OCI-LY1 (cell line): ENCODE measurements at regions not wholly inside any gene's neighbourhood (a gene's known extent, or its start where the extent isn't known, plus 50 kb on each side); places are given as distances from the start of the nearest gene placed in this dataset.
"Not testable (repeated sequence)": the region's sequence is repeated elsewhere in the genome, so short reads cannot be mapped to it uniquely, and the experiment has no call there.

Experiments
- H2AFZ ChIP-seq: fragments of 200-600 bp; sonication (generic), shearing (Covaris generic); 2 replicates; pipeline ENCODE4 v1.6.0; 2014; ENCODE audit warnings: antibody characterized with exemption, mild to moderate bottlenecking, low read length
- H3F3A ChIP-seq: fragments of 200-600 bp; sonication (generic), shearing (Covaris generic); 2 replicates; pipeline ENCODE4 v1.6.0; 2014; ENCODE audit warnings: mild to moderate bottlenecking, antibody characterized with exemption, low read length, moderate library complexity; ENCODE audit not compliant: insufficient read depth
- H3K27ac ChIP-seq: fragments of 200-600 bp; sonication (generic); 2 replicates; pipeline ENCODE4 v1.5.1; 2014; ENCODE audit warnings: low read length, mixed run types, mild to moderate bottlenecking, low read depth; ENCODE audit not compliant: poor library complexity, severe bottlenecking
- H3K27me3 ChIP-seq: fragments of 200-600 bp; sonication (generic); 2 replicates; pipeline ENCODE4 v1.6.0; 2014; ENCODE audit warnings: antibody characterized with exemption, mild to moderate bottlenecking, low read length, moderate library complexity; ENCODE audit not compliant: insufficient read depth
- H3K36me3 ChIP-seq: fragments of 200-600 bp; sonication (generic); 2 replicates; pipeline ENCODE4 v1.6.1; 2014; ENCODE audit warnings: mild to moderate bottlenecking, antibody characterized with exemption, low read length, moderate library complexity, mixed read lengths; ENCODE audit not compliant: insufficient read depth
- H3K4me1 ChIP-seq: fragments of 200-600 bp; sonication (generic); 2 replicates; pipeline ENCODE4 v1.5.1; 2014; ENCODE audit warnings: mild to moderate bottlenecking, low read length, moderate library complexity; ENCODE audit not compliant: insufficient read depth, severe bottlenecking
- H3K4me2 ChIP-seq: fragments of 200-600 bp; sonication (generic), shearing (Covaris generic); 2 replicates; pipeline ENCODE4 v1.6.1; 2014; ENCODE audit warnings: low read length
- H3K4me3 ChIP-seq: fragments of 200-600 bp; sonication (generic); 2 replicates; pipeline ENCODE4 v1.5.1; 2014; ENCODE audit warnings: low read length, low read depth, mild to moderate bottlenecking, mixed read lengths; ENCODE audit not compliant: poor library complexity, severe bottlenecking
- H3K79me2 ChIP-seq: fragments of 200-600 bp; shearing (Covaris generic); 2 replicates; pipeline ENCODE4 v1.6.1; 2016; ENCODE audit warnings: mixed run types, low read length, mixed read lengths; ENCODE audit not compliant: insufficient read depth
- H3K9ac ChIP-seq: fragments of 200-600 bp; sonication (generic), shearing (Covaris generic); 2 replicates; pipeline ENCODE4 v1.6.1; 2014; ENCODE audit warnings: mild to moderate bottlenecking, low read length, mixed read lengths
- H3K9me2 ChIP-seq: fragments of 200-600 bp; sonication (generic), shearing (Covaris generic); 2 replicates; pipeline ENCODE4 v1.6.1; 2014; ENCODE audit warnings: low read depth, mild to moderate bottlenecking, low read length, mixed read lengths
- H3K9me3 ChIP-seq: fragments of 200-600 bp; shearing (Covaris generic); 2 replicates; pipeline ENCODE4 v1.6.1; 2014; ENCODE audit warnings: low read length, mixed read lengths
- H4K20me1 ChIP-seq: fragments of 200-600 bp; sonication (generic), shearing (Covaris generic); 2 replicates; pipeline ENCODE4 v1.6.0; 2016; ENCODE audit warnings: mild to moderate bottlenecking, low read length; ENCODE audit not compliant: insufficient read depth
- CTCF ChIP-seq: fragments of 200-600 bp; sonication (generic), shearing (Covaris generic); IDR thresholded peaks from 2 replicates; pipeline ENCODE4 v1.5.1; 2017; ENCODE audit warnings: mild to moderate bottlenecking, antibody characterized with exemption, low read length, moderate library complexity, mixed read lengths
- EZH2 ChIP-seq: fragments of 200-600 bp; sonication (generic), shearing (Covaris generic); IDR thresholded peaks from 2 replicates; pipeline ENCODE4 v1.8.0; 2017; ENCODE audit warnings: borderline replicate concordance, mixed run types, mild to moderate bottlenecking, antibody characterized with exemption, low read length, moderate library complexity, mixed read lengths

- no peak overlapping the region for H3K27ac ChIP-seq
- H3K9ac ChIP-seq, result no peak overlapping the region
- no peaks in the 10 kb centered on the region for H3K36me3 ChIP-seq
- no peaks in the 10 kb centered on the region for H3K79me2 ChIP-seq
- no peaks in the 10 kb centered on the region for H3F3A ChIP-seq
- no peak overlapping the region for H2AFZ ChIP-seq
- no peak for TF ChIP-seq EZH2
- no peak for TF ChIP-seq CTCF
- no peaks in the 10 kb centered on the region for H3K9me2 ChIP-seq
- H3K27me3 ChIP-seq, result no peaks in the 10 kb centered on the region
- H3K4me3 ChIP-seq, result no peak overlapping the region
- no peak overlapping the region for H3K4me2 ChIP-seq
- no peaks in the 10 kb centered on the region for H4K20me1 ChIP-seq
- H3K9me3 ChIP-seq, result peaks cover 2% of the 10 kb centered on the region; the same call in 1 of the 2 replicates
- H3K4me1 ChIP-seq, result peaks cover 20% of the 10 kb centered on the region
Observed at GRCh38 chr1:104646233-104646632, 896.5 kb downstream of the AMY1C start.

GRCh38 chr1:104648269-104648691 is 898.6 kb downstream of the AMY1C start:
- H3K4me3 ChIP-seq, result no peak overlapping the region
- no peaks in the 10 kb centered on the region for H3K27me3 ChIP-seq
- no peaks in the 10 kb centered on the region for H4K20me1 ChIP-seq
- TF ChIP-seq CTCF (peak; percentile 86), EZH2 (no peak)
- no peaks in the 10 kb centered on the region for H3K9me3 ChIP-seq
- peaks cover 20% of the 10 kb centered on the region for H3K4me1 ChIP-seq
- H3F3A ChIP-seq, result no peaks in the 10 kb centered on the region
- no peaks in the 10 kb centered on the region for H3K79me2 ChIP-seq
- H3K9ac ChIP-seq, result no peak overlapping the region
- no peak overlapping the region for H3K4me2 ChIP-seq
- H3K27ac ChIP-seq, result no peak overlapping the region
- H2AFZ ChIP-seq, result no peak overlapping the region
- H3K9me2 ChIP-seq, result no peaks in the 10 kb centered on the region
- no peaks in the 10 kb centered on the region for H3K36me3 ChIP-seq

GRCh38 chr1:104664374-104664773 is 914.7 kb downstream of the AMY1C start:
- H3K4me2 ChIP-seq, H3K4me1 ChIP-seq, H3F3A ChIP-seq, H3K9ac ChIP-seq, H3K9me3 ChIP-seq, H4K20me1 ChIP-seq, H3K27ac ChIP-seq, H2AFZ ChIP-seq, H3K27me3 ChIP-seq, H3K79me2 ChIP-seq, H3K36me3 ChIP-seq, H3K9me2 ChIP-seq, H3K4me3 ChIP-seq: not testable (repeated sequence)

GRCh38 chr1:104665300-104665699 is 915.6 kb downstream of the AMY1C start:
- Histone ChIP-seq H2AFZ (no peak overlapping the region), H4K20me1 (no peaks in the 10 kb centered on the region), H3K27ac (no peak overlapping the region), H3K4me2 (no peak overlapping the region), H3F3A (no peaks in the 10 kb centered on the region), H3K4me1 (peaks cover 6% of the 10 kb centered on the region), H3K79me2 (no peaks in the 10 kb centered on the region), H3K9me2 (no peaks in the 10 kb centered on the region), H3K27me3 (no peaks in the 10 kb centered on the region), H3K9me3 (no peaks in the 10 kb centered on the region), H3K36me3 (no peaks in the 10 kb centered on the region), H3K4me3 (no peak overlapping the region), H3K9ac (no peak overlapping the region)
- no peak for TF ChIP-seq EZH2
- TF ChIP-seq CTCF, result no peak
